GM19468 (cell line): ENCODE measurements at regions not wholly inside any gene's neighbourhood (a gene's known extent, or its start where the extent isn't known, plus 50 kb on each side); places are given as distances from the start of the nearest gene placed in this dataset.
A peak's percentile ranks its signal among the peaks of the same experiment; 100 is the strongest.
"Not testable (repeated sequence)": the region's sequence is repeated elsewhere in the genome, so short reads cannot be mapped to it uniquely, and the experiment has no call there.

Source experiments
- ATAC-seq: cut with Tn5 transposase; IDR thresholded peaks from one replicate; pipeline ENCODE4 v1.9.1; 2021; ENCODE audit warnings: mild to moderate bottlenecking, moderate library complexity, moderate number of reproducible peaks; ENCODE audit not compliant: unreplicated experiment; ENCODE audit errors: extremely low read depth

- ATAC-seq = no peak
These were observed 185.3 kb upstream of the EDNRB start for GRCh38 chr13:78103936-78104335.

GRCh38 chr13:78102741-78103140 is 184.1 kb upstream of the EDNRB start:
- ATAC-seq = no peak

GRCh38 chr13:78102121-78102677 is 183.6 kb upstream of the EDNRB start:
- no peak for ATAC-seq

GRCh38 chr13:78100486-78100885 is 181.9 kb upstream of the EDNRB start:
- ATAC-seq = no peak

GRCh38 chr13:78098249-78098648 is 179.6 kb upstream of the EDNRB start:
- ATAC-seq = no peak

GRCh38 chr13:78096221-78096620 is 177.6 kb upstream of the EDNRB start:
- no peak for ATAC-seq

GRCh38 chr13:78087966-78088678 is 169.5 kb upstream of the EDNRB start:
- ATAC-seq = no peak

- no peak for ATAC-seq
These were observed 167.0 kb upstream of the EDNRB start for GRCh38 chr13:78085434-78086225.

GRCh38 chr13:78084401-78084800 is 165.8 kb upstream of the EDNRB start:
- ATAC-seq = no peak

- ATAC-seq = no peak
These were observed 159.5 kb upstream of the EDNRB start for GRCh38 chr13:78078168-78078567.

- ATAC-seq = no peak
These were observed 148.7 kb upstream of the EDNRB start for GRCh38 chr13:78067290-78067689.

- no peak for ATAC-seq
These were observed 146.5 kb upstream of the EDNRB start for GRCh38 chr13:78065141-78065540.

- no peak for ATAC-seq
These were observed 143.2 kb upstream of the EDNRB start for GRCh38 chr13:78061806-78062205.

GRCh38 chr13:78060966-78061365 is 142.3 kb upstream of the EDNRB start:
- ATAC-seq = no peak

GRCh38 chr13:78056865-78057264 is 138.2 kb upstream of the EDNRB start:
- ATAC-seq = not testable (repeated sequence)

GRCh38 chr13:78054157-78054556 is 135.5 kb upstream of the EDNRB start:
- ATAC-seq = no peak

- ATAC-seq = no peak
These were observed 128.5 kb upstream of the EDNRB start for GRCh38 chr13:78047151-78047550.

GRCh38 chr13:78046331-78046730 is 127.7 kb upstream of the EDNRB start:
- ATAC-seq = peak; percentile 86

- ATAC-seq = no peak
These were observed 127.3 kb upstream of the EDNRB start for GRCh38 chr13:78045916-78046315.

- ATAC-seq = not testable (repeated sequence)
These were observed 122.7 kb upstream of the EDNRB start for GRCh38 chr13:78041366-78041765.

- ATAC-seq = no peak
These were observed 121.7 kb upstream of the EDNRB start for GRCh38 chr13:78040205-78040830.
